ENCODE measurements at regions not wholly inside any gene's neighbourhood (a gene's known extent, or its start where the extent isn't known, plus 50 kb on each side); places are given as distances from the start of the nearest gene placed in this dataset.

DNA sequence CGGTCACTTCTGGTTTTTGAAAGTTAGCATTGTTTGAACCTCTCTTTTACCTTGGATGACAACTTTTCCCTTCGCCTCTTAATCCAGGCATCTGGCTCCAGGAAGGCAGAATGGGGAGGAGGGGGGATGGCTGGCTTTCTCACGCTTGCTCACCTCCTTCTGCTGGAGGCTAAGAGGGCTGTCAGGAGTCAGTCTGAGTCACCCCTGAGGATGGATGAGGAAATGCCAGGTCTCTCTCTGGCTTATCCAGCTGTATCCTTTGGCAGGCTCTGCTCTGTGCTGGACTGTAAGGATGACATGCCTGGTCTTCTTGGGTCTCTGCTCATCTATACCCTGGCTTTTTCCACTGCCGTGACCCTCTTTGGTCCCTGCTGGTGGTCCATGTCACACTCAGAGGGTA, 142.9 kb upstream of the GYPC start:
- TF ChIP-seq POLR2A (IDR thresholded peaks at IDR 0.05; ENCODE audit: extremely low read depth, insufficient read length) (no peak), MAX (IDR thresholded peaks at IDR 0.05; ENCODE audit: low read depth, low read length) (no peak)
- TF ChIP-seq, protein P1, sequence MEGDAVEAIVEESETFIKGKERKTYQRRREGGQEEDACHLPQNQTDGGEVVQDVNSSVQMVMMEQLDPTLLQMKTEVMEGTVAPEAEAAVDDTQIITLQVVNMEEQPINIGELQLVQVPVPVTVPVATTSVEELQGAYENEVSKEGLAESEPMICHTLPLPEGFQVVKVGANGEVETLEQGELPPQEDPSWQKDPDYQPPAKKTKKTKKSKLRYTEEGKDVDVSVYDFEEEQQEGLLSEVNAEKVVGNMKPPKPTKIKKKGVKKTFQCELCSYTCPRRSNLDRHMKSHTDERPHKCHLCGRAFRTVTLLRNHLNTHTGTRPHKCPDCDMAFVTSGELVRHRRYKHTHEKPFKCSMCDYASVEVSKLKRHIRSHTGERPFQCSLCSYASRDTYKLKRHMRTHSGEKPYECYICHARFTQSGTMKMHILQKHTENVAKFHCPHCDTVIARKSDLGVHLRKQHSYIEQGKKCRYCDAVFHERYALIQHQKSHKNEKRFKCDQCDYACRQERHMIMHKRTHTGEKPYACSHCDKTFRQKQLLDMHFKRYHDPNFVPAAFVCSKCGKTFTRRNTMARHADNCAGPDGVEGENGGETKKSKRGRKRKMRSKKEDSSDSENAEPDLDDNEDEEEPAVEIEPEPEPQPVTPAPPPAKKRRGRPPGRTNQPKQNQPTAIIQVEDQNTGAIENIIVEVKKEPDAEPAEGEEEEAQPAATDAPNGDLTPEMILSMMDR (IDR thresholded peaks at IDR 0.05; ENCODE audit: low read depth, low read length), result no peak

All from NB4 (cell line).